ENCODE measurements at regions not wholly inside any gene's neighbourhood (a gene's known extent, or its start where the extent isn't known, plus 50 kb on each side); places are given as distances from the start of the nearest gene placed in this dataset.
"Not testable (repeated sequence)": the region's sequence is repeated elsewhere in the genome, so short reads cannot be mapped to it uniquely, and the experiment has no call there.

DNA sequence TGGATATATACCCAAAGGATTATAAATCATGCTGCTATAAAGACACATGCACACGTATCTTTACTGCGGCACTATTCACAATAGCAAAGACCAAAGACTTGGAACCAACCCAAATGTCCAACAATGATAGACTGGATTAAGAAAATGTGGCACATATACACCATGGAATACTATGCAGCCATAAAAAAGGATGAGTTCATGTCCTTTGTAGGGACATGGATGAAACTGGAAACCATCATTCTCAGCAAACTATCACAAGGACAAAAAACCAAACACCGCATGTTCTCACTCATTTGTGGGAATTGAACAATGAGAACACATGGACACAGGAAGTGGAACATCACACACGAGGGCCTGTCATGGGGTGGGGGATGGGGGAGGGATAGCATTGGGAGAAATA is 96.5 kb downstream of the BRMS1L start:
- TF ChIP-seq, protein P1, sequence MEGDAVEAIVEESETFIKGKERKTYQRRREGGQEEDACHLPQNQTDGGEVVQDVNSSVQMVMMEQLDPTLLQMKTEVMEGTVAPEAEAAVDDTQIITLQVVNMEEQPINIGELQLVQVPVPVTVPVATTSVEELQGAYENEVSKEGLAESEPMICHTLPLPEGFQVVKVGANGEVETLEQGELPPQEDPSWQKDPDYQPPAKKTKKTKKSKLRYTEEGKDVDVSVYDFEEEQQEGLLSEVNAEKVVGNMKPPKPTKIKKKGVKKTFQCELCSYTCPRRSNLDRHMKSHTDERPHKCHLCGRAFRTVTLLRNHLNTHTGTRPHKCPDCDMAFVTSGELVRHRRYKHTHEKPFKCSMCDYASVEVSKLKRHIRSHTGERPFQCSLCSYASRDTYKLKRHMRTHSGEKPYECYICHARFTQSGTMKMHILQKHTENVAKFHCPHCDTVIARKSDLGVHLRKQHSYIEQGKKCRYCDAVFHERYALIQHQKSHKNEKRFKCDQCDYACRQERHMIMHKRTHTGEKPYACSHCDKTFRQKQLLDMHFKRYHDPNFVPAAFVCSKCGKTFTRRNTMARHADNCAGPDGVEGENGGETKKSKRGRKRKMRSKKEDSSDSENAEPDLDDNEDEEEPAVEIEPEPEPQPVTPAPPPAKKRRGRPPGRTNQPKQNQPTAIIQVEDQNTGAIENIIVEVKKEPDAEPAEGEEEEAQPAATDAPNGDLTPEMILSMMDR (IDR thresholded peaks at IDR 0.05) = not testable (repeated sequence)
- TF ChIP-seq POLR2A (IDR thresholded peaks at IDR 0.05) = not testable (repeated sequence)
